HL-60 (cell line): ENCODE measurements at regions not wholly inside any gene's neighbourhood (a gene's known extent, or its start where the extent isn't known, plus 50 kb on each side); places are given as distances from the start of the nearest gene placed in this dataset.

Experiments used
- CTCF ChIP-seq: IDR thresholded peaks from one replicate; pipeline ENCODE4 v1.5.1; 2011; ENCODE audit warnings: low read length, control low read depth, inconsistent platforms; ENCODE audit not compliant: insufficient read depth
- GABPA ChIP-seq: IDR thresholded peaks from 2 replicates; pipeline ENCODE4 v1.6.1; 2012; ENCODE audit warnings: low read depth
- POLR2AphosphoS5 ChIP-seq: IDR thresholded peaks from 2 replicates; pipeline ENCODE4 v1.6.1; 2012; ENCODE audit warnings: low read depth
- REST ChIP-seq: IDR thresholded peaks from 2 replicates; pipeline ENCODE4 v1.6.1; 2012; ENCODE audit warnings: low read depth; ENCODE audit not compliant: insufficient replicate concordance

GRCh38 chr4:59060002-59060846 lies 1950.0 kb upstream of the IGFBP7 start:
- TF ChIP-seq CTCF (no peak), POLR2AphosphoS5 (no peak), GABPA (no peak), REST (no peak)
